ENCODE measurements at regions not wholly inside any gene's neighbourhood (a gene's known extent, or its start where the extent isn't known, plus 50 kb on each side); places are given as distances from the start of the nearest gene placed in this dataset.

DNA sequence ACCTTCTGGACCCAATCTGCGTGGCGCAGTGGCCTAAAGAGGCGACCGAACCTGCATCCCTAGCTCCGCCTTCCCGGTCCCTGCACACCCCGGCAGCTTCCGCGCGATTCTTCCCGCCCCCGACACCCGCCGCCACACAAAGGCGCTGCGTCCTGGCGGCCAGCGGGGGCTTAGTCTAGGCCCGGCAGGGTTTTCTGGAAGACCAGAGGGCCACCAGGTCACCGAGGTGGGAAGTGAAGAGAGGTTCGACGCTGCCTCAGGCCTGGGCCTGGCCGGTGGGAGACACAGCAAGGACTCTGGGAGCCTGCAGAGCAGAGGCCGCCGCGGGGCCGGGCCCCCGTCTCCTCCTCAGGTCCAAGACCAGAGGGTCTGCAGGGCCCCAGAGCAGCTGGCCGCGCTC, 154.9 kb downstream of the OR2B2 start:
- no peak for DNase-seq (ENCODE audit: low read depth)
- no peak for TF ChIP-seq CTCF (conservative IDR thresholded peaks at IDR 0.05; ENCODE audit: control insufficient read depth, insufficient read depth, low read depth, low read length)
- H3K4me3 ChIP-seq (ENCODE audit: control insufficient read depth, low read depth, low read length), result peak overlapping the region; percentile 37

- H3K4me3 ChIP-seq (ENCODE audit: control insufficient read depth, low read depth, low read length), result no peak overlapping the region
- TF ChIP-seq CTCF (conservative IDR thresholded peaks at IDR 0.05; ENCODE audit: control insufficient read depth, insufficient read depth, low read depth, low read length), result no peak
- no peak for DNase-seq (ENCODE audit: low read depth)
Observed at GRCh38 chr6:27755768-27756167, 156.4 kb downstream of the OR2B2 start.

DNA sequence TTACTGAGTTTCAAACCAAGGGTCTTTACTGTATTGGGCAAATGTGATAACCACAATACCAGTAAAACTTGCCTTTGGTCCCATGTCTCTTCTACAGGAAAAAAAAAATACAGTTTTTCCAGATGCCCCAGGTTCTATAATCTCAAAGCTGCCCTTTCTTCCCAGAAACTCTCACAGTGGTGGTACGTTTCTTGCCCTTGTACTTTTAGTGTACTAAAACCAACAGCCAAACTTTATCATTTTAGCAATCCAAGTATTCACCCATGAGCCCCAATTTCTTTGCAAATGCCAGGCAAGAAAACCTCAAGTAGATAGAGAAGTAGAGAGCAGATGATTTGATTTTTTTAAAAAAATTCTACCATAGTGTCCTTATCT, 157.8 kb downstream of the OR2B2 start:
- DNase-seq (ENCODE audit: low read depth), result no peak
- peak overlapping the region; percentile 68 for H3K4me3 ChIP-seq (ENCODE audit: control insufficient read depth, low read depth, low read length)
- no peak for TF ChIP-seq CTCF (conservative IDR thresholded peaks at IDR 0.05; ENCODE audit: control insufficient read depth, insufficient read depth, low read depth, low read length)

GRCh38 chr6:27753668-27754407, 158.4 kb downstream of the OR2B2 start:
- peak overlapping the region; percentile 68 for H3K4me3 ChIP-seq (ENCODE audit: control insufficient read depth, low read depth, low read length)
- peak; percentile 19 for TF ChIP-seq CTCF (conservative IDR thresholded peaks at IDR 0.05; ENCODE audit: control insufficient read depth, insufficient read depth, low read depth, low read length)
- DNase-seq (ENCODE audit: low read depth), result peak; percentile 90

DNA sequence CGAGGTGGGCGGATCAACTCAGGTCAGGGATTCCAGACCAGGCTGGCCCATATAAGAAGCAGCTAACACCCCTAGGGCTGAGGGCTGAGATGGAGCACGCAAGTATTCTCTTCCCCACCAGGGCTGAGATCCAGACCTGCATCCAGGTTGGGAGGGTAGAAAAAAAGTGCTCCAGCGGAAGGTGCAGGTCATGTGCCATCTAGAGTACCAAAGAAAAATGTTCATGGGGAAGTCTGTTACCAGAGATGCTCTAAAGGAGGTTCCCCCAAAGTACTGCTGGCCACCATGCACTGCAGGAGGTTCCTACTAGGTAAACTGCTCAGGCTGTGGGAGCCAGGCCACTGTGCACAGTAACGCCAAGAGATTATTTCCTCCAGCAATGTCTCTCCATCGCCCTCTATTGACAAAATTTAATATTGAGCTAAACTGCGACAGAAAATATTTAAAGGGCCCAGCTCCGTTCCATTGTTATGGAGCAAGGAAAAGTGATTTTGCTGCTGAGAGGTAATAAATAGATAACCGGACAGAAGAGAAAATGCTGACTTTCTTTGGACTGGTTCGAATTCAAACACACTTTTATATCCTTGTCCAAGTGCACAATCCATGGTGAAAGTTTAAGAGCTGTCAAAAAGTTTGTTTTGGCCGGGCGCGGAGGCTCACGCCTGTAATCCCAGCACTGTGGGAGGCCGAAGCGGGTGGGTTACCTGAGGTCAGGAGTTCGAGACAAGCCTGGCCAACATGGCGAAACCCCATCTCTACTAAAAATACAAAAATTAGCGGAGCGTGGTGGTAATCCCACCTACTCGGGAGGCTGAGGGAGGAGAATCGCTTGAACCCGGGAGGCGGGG, 159.9 kb downstream of the OR2B2 start:
- DNase-seq (ENCODE audit: low read depth), result peak; percentile 78
- peak; percentile 82 for TF ChIP-seq CTCF (conservative IDR thresholded peaks at IDR 0.05; ENCODE audit: control insufficient read depth, insufficient read depth, low read depth, low read length)
- peak overlapping the region; percentile 96 for H3K4me3 ChIP-seq (ENCODE audit: control insufficient read depth, low read depth, low read length)

GRCh38 chr6:27748661-27749060, 163.5 kb downstream of the OR2B2 start:
- TF ChIP-seq CTCF (conservative IDR thresholded peaks at IDR 0.05; ENCODE audit: control insufficient read depth, insufficient read depth, low read depth, low read length), result no peak
- DNase-seq (ENCODE audit: low read depth), result no peak
- no peak overlapping the region for H3K4me3 ChIP-seq (ENCODE audit: control insufficient read depth, low read depth, low read length)

Data from fibroblast of mammary gland (primary cell).